CD4-positive, alpha-beta T cell treated with Interferon alpha-2 for 1 hour (primary cell): ENCODE measurements at regions not wholly inside any gene's neighbourhood (a gene's known extent, or its start where the extent isn't known, plus 50 kb on each side); places are given as distances from the start of the nearest gene placed in this dataset.

Experiments used
- DNase-seq, 2 donors: peaks; one replicate each; pipeline ENCODE4 v3.0.0-alpha.2; 2020 to 2022

- no peak for DNase-seq
These were observed 116.6 kb upstream of the FOXD3 start for GRCh38 chr1:63205776-63206175.

GRCh38 chr1:63214553-63214952, 107.8 kb upstream of the FOXD3 start:
- no peak for DNase-seq

GRCh38 chr1:63223426-63223825, 98.9 kb upstream of the FOXD3 start:
- no peak for DNase-seq

GRCh38 chr1:63230722-63231121, 91.6 kb upstream of the FOXD3 start:
- no peak for DNase-seq

GRCh38 chr1:63238721-63239120, 83.6 kb upstream of the FOXD3 start:
- DNase-seq: no peak

- DNase-seq: no peak
These were observed 77.2 kb upstream of the FOXD3 start for GRCh38 chr1:63245186-63245585.

- DNase-seq: no peak
These were observed 74.2 kb upstream of the FOXD3 start for GRCh38 chr1:63248216-63248615.

GRCh38 chr1:63255153-63255552, 67.2 kb upstream of the FOXD3 start:
- DNase-seq: no peak

GRCh38 chr1:63261736-63262458, 60.5 kb upstream of the FOXD3 start:
- no peak for DNase-seq

- DNase-seq: no peak
These were observed 60.0 kb upstream of the FOXD3 start for GRCh38 chr1:63262459-63262770.

GRCh38 chr1:63264161-63264560, 58.2 kb upstream of the FOXD3 start:
- no peak for DNase-seq

GRCh38 chr1:63266857-63267256, 55.5 kb upstream of the FOXD3 start:
- DNase-seq: no peak

- no peak for DNase-seq
These were observed 53.5 kb upstream of the FOXD3 start for GRCh38 chr1:63268876-63269275.

- no peak for DNase-seq
These were observed 52.8 kb upstream of the FOXD3 start for GRCh38 chr1:63269571-63269970.
